ENCODE measurements at regions not wholly inside any gene's neighbourhood (a gene's known extent, or its start where the extent isn't known, plus 50 kb on each side); places are given as distances from the start of the nearest gene placed in this dataset.

GRCh38 chr15:66842710-66843441 lies 140.8 kb downstream of the SMAD6 start:
- peak overlapping the region; percentile 74 for H3K4me3 Mint-ChIP-seq
- DNase-seq, result peak; percentile 48
- peaks cover 54% of the 10 kb centered on the region for H3K27me3 Mint-ChIP-seq (ENCODE audit: low read depth, poor library complexity)
- no peaks in the 10 kb centered on the region for H3K36me3 Mint-ChIP-seq (ENCODE audit: low read depth)
- no peaks in the 10 kb centered on the region for H3K9me3 Mint-ChIP-seq
- no peak for TF ChIP-seq CTCF (IDR thresholded peaks at IDR 0.05)
- H3K27ac Mint-ChIP-seq, result no peak overlapping the region
- H3K4me1 Mint-ChIP-seq, result peaks cover 31% of the 10 kb centered on the region

DNA sequence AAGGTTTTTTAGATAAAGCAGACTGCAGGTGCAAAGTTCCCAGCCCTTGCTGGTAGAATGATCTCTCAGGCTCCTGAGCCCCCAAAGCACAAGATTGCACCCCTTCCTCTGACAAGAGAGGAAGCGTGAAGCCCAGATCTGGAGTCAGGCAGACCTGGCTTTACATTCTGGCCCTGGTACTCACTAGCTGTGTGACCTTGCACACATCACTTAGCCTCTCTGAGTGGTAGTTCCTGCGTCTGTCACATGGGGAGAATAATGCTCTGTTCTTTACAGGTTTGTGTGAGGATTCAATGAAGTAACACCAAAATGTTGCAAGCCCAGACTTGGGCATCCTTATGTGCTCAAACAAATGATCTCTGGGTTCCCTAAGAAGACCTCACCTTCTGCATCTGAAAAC lies 141.5 kb downstream of the SMAD6 start:
- no peak for TF ChIP-seq CTCF (IDR thresholded peaks at IDR 0.05)
- no peak for DNase-seq
- peak overlapping the region; percentile 50 for H3K4me3 Mint-ChIP-seq
- peaks cover 24% of the 10 kb centered on the region for H3K4me1 Mint-ChIP-seq
- H3K36me3 Mint-ChIP-seq (ENCODE audit: low read depth), result no peaks in the 10 kb centered on the region
- H3K27me3 Mint-ChIP-seq (ENCODE audit: low read depth, poor library complexity), result peaks cover 52% of the 10 kb centered on the region
- H3K9me3 Mint-ChIP-seq, result no peaks in the 10 kb centered on the region
- no peak overlapping the region for H3K27ac Mint-ChIP-seq

DNA sequence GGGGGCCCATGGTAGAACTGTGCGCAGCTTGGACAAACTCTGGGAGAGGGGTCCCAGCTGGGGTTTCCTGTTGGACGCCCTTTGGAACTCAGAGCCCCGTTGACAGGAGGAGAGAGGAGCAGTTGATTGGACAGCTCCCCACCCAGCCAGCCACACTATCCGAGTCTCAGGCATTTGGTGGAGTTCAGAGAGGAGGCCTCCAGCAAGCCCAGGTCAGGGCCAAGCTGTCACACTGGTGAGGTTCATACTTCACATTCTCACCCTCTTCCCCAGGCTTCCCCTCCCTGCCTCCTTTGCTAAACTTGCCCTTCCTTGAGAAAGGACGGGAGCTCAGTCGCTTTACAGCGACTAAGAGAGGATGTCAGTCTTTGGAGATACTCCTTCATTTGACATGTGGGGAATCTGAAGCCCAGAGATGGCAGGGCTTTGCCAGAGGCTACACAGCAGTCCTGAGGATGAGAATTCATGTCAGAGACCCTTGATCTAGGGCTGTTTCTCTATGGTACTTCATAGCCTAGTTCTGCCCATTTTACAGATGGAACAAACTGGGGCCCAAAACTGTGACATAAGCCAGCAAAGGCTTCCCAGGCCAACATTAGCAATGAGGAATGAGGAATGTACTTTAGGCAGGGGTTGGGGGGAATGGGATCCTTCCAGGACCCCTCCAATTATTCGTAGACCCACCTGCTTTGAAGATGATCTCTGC lies 142.2 kb downstream of the SMAD6 start:
- H3K4me1 Mint-ChIP-seq, result peaks cover 24% of the 10 kb centered on the region
- H3K9me3 Mint-ChIP-seq, result no peaks in the 10 kb centered on the region
- H3K27ac Mint-ChIP-seq, result no peak overlapping the region
- H3K27me3 Mint-ChIP-seq (ENCODE audit: low read depth, poor library complexity), result peaks cover 54% of the 10 kb centered on the region
- no peak for TF ChIP-seq CTCF (IDR thresholded peaks at IDR 0.05)
- no peaks in the 10 kb centered on the region for H3K36me3 Mint-ChIP-seq (ENCODE audit: low read depth)
- no peak for DNase-seq
- H3K4me3 Mint-ChIP-seq, result peak overlapping the region; percentile 50

DNA sequence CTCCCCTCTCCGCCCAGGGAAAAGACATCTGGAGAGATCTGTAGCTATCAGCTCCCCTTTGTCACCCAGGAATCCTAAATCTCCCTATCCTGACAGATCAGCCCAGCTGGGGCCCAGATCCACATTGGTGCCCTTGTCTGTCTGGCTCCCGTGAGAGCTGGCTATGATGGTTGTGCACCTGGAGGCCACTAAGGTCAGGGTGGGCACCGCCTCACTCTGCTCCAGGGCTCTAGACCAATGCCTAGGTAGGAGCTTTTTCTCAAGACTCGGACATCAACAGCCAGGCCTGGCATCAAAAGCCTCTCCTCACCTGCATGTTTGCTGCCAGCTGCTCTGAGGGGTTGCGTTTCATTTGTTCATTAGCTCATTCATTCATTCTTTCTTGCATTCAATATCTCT lies 142.7 kb downstream of the SMAD6 start:
- no peak for DNase-seq
- no peak for TF ChIP-seq CTCF (IDR thresholded peaks at IDR 0.05)
- Mint-ChIP-seq H3K9me3 (no peaks in the 10 kb centered on the region), H3K4me1 (peaks cover 20% of the 10 kb centered on the region), H3K4me3 (no peak overlapping the region), H3K36me3 (ENCODE audit: low read depth) (no peaks in the 10 kb centered on the region), H3K27me3 (ENCODE audit: low read depth, poor library complexity) (peaks cover 58% of the 10 kb centered on the region), H3K27ac (no peak overlapping the region)

GRCh38 chr15:66845266-66845785 lies 143.3 kb downstream of the SMAD6 start:
- Mint-ChIP-seq H3K27me3 (ENCODE audit: low read depth, poor library complexity) (peaks cover 58% of the 10 kb centered on the region), H3K27ac (no peak overlapping the region), H3K4me1 (peaks cover 22% of the 10 kb centered on the region), H3K9me3 (no peaks in the 10 kb centered on the region), H3K36me3 (ENCODE audit: low read depth) (no peaks in the 10 kb centered on the region), H3K4me3 (no peak overlapping the region)
- TF ChIP-seq CTCF (IDR thresholded peaks at IDR 0.05), result no peak
- DNase-seq, result no peak

Data from nephron progenitor cell (in vitro differentiated cells).